GM12872 (cell line): ENCODE measurements at regions not wholly inside any gene's neighbourhood (a gene's known extent, or its start where the extent isn't known, plus 50 kb on each side); places are given as distances from the start of the nearest gene placed in this dataset.

Experiments
- CTCF ChIP-seq: IDR thresholded peaks from 3 replicates; pipeline ENCODE4 v1.5.1; 2011; ENCODE audit warnings: low read depth, mild to moderate bottlenecking, low read length, moderate library complexity; ENCODE audit not compliant: insufficient read depth

DNA sequence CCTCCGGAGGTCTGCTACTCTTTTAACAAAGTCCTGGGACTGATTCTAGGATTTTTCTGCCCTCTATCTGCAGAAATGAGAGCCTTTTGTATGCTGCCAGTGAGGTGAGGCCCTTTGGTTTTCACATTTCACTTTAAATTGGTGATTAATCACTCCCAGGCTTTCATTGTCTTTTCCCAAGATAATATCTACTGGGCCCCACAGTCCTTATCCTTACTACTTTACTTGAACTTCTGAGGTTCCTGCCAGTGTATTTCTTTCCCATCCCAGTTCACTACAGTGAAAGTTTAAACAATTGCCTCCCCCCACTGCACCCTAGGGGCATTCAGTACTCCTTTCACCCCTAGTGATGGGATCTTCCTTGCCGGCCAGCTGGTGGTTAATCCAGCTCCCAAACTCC lies 127.4 kb upstream of the INHBA start:
- no peak for TF ChIP-seq CTCF

DNA sequence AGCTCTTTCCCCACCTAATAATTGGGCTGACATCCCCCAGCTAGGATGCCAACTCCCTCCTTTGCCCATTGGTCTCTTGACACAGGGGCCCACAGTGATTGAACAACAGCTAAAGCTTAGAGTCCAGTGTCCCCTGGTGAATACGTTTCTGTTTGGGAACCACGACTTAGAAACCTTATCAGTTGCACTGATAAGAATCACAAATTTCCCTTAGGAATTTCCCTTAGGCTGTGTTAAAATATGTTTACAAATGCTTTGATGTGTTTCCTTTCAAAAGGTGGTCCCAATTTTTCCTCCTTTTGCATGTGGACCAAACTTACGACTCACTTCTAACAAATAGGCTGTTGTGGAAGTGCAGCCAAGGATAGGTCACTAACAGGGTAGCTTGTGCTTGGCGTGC lies 126.0 kb upstream of the INHBA start:
- TF ChIP-seq CTCF = no peak

- TF ChIP-seq CTCF = no peak
These were observed 123.8 kb upstream of the INHBA start for GRCh38 chr7:41826641-41827040.

DNA sequence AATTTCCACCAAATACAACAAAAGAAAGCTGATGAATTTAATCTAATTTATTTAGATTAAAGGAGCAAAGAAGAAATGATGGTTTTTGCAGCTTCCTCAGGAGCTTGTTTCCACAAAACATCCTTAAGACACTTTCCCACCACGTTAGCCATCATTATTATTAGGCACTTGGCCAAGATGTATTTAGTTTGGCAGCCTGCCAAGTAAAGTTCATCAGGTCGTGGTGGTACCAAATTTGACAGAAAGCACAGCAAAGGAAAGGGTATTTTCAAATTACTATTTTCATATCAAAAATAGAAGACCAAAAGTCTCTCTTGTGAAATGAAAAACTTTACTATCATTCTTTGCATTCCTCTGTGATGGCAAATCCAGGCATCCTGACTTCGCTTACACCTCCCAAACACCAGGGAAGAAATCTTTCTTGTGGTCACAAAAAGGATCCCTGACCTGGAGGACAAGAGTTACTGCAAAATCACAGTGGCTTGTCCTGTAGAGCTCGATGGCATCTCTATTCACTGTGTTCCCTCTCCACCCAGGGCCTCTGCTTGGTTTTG lies 123.1 kb upstream of the INHBA start:
- no peak for TF ChIP-seq CTCF

GRCh38 chr7:41824284-41824683 lies 121.4 kb upstream of the INHBA start:
- no peak for TF ChIP-seq CTCF

DNA sequence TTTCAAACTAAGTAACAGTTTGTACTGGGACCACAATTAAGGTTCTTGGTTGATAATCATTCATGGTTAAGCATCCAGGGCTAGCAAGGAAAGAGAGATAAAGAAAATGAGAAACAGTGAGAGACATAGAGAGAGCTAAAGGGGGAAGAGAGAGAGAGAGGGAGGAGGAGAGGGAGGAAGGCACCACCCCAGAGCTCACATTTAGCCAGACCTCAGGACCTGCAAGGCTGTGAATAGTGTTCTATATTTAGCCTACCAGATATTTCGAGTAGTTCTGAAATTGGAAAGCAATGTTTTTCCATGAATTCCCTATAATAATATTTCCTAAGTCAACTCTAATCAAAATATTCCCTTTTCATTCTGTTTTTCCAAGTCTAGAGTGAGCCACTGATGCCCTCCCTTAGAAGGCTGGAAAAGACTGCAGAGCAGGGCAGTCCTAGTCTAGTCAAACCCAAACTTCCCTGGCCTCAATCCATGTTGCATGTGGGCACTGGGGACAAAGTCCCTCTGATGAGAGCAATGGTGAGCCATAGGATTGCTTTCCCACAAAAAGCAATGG lies 119.4 kb upstream of the INHBA start:
- no peak for TF ChIP-seq CTCF

- no peak for TF ChIP-seq CTCF
These were observed 118.8 kb upstream of the INHBA start for GRCh38 chr7:41821521-41822213.
